ENCODE measurements at regions not wholly inside any gene's neighbourhood (a gene's known extent, or its start where the extent isn't known, plus 50 kb on each side); places are given as distances from the start of the nearest gene placed in this dataset.

DNA sequence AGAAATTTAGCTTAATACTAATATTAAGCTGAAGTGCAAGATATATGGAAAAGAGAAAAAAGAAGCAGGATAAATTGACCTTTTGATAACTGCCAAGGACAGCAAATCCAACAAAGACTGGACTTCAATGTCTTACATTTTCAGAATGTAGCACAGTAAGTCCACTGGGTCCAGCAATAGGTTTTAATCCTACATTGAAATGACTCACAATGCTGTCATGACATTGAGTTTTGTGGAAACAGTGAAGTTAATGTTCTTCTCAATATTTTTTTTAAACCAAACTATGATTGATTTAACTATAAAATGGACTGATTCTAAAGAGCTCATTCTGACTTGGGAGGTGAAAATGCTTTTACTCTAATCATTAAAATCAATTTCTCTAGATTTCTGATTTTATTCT, 166.6 kb upstream of the ZNF717 start:
- TF ChIP-seq POLR2A (IDR thresholded peaks at IDR 0.05) = no peak
- TF ChIP-seq, protein P1, sequence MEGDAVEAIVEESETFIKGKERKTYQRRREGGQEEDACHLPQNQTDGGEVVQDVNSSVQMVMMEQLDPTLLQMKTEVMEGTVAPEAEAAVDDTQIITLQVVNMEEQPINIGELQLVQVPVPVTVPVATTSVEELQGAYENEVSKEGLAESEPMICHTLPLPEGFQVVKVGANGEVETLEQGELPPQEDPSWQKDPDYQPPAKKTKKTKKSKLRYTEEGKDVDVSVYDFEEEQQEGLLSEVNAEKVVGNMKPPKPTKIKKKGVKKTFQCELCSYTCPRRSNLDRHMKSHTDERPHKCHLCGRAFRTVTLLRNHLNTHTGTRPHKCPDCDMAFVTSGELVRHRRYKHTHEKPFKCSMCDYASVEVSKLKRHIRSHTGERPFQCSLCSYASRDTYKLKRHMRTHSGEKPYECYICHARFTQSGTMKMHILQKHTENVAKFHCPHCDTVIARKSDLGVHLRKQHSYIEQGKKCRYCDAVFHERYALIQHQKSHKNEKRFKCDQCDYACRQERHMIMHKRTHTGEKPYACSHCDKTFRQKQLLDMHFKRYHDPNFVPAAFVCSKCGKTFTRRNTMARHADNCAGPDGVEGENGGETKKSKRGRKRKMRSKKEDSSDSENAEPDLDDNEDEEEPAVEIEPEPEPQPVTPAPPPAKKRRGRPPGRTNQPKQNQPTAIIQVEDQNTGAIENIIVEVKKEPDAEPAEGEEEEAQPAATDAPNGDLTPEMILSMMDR (IDR thresholded peaks at IDR 0.05) = no peak
